ENCODE measurements at regions not wholly inside any gene's neighbourhood (a gene's known extent, or its start where the extent isn't known, plus 50 kb on each side); places are given as distances from the start of the nearest gene placed in this dataset.

DNA sequence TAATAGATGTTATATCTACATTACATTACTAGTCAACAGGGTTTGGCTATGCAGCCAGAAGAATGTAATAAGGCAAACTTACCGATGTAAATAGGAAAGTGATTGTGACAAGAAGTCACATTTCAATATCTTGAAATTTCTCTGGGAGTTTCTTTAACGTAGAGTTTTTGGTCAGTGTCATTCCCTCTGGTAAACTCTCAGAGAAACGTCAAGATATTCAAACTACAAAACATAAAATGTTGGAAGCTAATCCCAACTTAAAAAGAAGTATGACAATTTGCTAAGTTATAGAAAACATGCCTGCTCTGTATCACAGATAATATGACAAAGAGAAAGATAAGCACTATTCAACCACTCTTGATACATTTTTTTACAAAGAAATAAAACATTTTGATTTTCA is 111.2 kb upstream of the PRICKLE2 start:
- DNase-seq (ENCODE audit: low read depth) = no peak
- TF ChIP-seq, protein P1, sequence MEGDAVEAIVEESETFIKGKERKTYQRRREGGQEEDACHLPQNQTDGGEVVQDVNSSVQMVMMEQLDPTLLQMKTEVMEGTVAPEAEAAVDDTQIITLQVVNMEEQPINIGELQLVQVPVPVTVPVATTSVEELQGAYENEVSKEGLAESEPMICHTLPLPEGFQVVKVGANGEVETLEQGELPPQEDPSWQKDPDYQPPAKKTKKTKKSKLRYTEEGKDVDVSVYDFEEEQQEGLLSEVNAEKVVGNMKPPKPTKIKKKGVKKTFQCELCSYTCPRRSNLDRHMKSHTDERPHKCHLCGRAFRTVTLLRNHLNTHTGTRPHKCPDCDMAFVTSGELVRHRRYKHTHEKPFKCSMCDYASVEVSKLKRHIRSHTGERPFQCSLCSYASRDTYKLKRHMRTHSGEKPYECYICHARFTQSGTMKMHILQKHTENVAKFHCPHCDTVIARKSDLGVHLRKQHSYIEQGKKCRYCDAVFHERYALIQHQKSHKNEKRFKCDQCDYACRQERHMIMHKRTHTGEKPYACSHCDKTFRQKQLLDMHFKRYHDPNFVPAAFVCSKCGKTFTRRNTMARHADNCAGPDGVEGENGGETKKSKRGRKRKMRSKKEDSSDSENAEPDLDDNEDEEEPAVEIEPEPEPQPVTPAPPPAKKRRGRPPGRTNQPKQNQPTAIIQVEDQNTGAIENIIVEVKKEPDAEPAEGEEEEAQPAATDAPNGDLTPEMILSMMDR (IDR thresholded peaks at IDR 0.05; ENCODE audit: control insufficient read depth, extremely low read depth, insufficient read depth) = no peak
- no peak overlapping the region for H3K4me3 ChIP-seq (ENCODE audit: low read depth, low read length)

DNA sequence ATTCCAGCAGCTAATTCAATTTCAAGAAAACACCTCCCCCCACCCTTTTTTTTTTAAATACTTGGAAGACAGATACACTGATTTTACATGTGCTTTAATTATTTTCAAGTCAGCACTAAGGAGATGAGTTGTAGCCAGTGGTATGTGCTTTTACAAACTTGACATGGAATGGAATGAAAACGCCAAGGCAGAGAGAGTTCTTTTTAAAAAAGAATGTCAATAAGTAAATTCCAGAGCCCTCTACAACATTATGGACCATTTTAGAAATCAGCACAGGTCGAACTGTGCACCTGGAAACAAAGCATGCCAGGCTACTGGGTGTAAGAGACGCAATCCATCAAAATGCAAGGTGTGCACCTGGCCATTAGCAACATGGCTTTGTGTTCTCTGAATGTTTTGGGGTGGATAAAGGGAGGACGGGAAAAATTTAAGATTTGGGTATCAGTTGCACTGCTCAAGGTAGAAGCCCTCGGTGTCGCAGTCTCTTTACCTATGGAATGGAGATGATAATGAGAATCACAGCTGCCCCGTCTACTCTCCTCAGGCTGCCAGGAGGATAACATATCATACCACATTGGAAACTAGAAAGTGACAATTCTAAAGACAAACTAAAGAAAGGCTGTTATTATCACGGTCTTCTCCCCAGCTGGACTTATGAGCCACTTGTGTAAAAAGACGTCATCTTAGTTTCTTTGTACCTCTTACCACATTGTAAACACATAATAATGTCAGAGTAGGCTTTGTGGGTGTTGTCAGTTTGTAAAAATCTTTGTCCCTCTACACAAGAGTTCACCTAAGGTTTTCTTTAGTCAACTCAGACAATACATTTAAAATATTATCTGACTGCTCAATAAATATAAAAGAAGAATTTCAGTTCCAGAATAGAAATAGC is 107.4 kb upstream of the PRICKLE2 start:
- no peak for DNase-seq (ENCODE audit: low read depth)
- TF ChIP-seq, protein P1 (IDR thresholded peaks at IDR 0.05; ENCODE audit: control insufficient read depth, extremely low read depth, insufficient read depth) = no peak
- H3K4me3 ChIP-seq (ENCODE audit: low read depth, low read length) = no peak overlapping the region

DNA sequence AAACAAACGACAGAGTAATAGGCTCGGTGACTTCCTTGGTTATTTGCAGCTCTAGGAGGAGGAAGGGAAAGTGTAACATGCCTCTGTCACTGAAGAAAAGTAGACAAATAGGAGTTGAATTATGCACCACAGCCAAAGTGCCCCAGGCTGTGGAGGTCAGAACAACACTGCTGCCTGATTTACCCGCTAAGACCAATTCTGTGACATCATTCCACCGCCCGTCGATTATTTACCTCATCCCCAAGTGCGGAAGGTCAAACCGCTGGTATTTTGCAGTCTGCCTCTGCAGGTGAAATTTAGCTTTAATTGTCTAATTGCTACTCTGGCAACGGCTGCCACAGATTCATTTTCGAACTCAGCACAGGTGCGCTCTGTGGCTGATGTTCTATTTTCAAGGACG is 106.3 kb upstream of the PRICKLE2 start:
- no peak overlapping the region for H3K4me3 ChIP-seq (ENCODE audit: low read depth, low read length)
- no peak for DNase-seq (ENCODE audit: low read depth)
- TF ChIP-seq, protein P1 (IDR thresholded peaks at IDR 0.05; ENCODE audit: control insufficient read depth, extremely low read depth, insufficient read depth) = no peak

DNA sequence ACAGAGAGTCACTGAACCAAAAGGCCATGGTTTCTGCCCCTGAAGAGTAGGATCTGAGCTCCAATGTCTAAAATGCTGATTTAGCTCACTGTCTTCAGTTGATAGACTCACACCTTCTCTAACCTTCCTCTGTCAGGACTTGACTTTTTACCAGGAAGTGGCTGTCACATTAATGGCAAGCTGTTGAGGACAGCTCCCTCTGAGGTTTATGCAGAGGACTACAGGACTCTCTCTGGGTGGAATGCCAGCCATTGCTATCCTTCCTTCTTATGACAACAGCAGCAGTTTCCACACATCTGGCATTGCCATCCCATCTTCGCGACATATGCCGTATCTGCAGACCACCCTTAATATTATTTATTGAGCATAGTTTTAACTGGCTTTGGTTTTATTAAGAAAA is 103.8 kb upstream of the PRICKLE2 start:
- TF ChIP-seq, protein P1 (IDR thresholded peaks at IDR 0.05; ENCODE audit: control insufficient read depth, extremely low read depth, insufficient read depth) = no peak
- DNase-seq (ENCODE audit: low read depth) = no peak
- H3K4me3 ChIP-seq (ENCODE audit: low read depth, low read length) = no peak overlapping the region

DNA sequence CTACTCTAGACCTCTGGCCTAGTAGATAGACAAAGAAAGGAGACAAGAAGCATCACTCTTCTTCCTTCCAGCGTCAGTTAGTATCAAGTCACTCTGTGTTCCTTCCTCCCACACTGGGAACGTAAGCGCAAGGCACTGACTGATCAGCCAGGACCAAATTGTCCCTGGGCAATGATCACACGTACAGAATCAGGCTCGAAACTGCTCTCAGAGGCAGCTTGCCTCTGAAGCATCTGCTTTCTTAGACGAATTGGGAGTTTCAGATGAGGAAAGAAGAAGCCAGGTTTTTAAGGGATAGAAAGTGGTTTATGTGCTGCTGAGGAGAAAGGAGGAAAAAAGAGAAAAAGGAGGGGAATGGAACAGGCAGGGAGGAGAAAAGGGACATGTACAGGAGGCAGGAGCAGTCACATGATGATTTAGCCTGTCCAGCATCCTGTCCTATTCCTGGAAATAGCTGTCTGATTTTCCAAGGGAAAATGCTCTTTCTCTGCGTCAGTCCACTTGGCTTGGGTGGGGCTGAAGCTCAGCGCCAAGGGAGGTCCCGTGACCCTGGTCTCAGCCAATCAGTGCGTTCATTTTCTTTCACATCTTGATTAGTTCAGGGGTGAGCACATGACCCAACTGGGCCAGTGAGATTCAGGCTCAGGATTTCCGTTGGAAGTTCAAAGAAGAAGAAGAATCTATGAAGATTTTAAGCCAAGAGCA is 102.0 kb upstream of the PRICKLE2 start:
- TF ChIP-seq, protein P1 (IDR thresholded peaks at IDR 0.05; ENCODE audit: control insufficient read depth, extremely low read depth, insufficient read depth) = no peak
- no peak overlapping the region for H3K4me3 ChIP-seq (ENCODE audit: low read depth, low read length)
- no peak for DNase-seq (ENCODE audit: low read depth)

DNA sequence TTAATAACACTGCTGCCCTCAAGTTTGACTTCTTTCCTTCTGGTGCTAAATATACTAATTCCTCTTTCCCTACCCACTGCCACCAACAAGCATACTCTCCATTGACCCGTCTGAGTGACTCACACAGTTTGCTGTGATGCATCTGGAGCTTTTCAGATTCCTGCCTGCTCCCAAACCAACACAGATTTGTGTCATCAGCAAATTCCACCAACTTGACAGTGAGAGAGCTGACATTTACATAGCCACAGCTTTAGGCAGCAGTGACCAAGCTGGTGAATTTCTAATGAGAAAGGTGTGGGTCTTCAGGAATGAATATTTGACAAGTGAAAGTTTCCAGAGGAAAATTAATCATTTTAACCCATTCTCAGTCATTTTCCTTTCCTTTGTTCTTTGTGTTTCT is 96.5 kb upstream of the PRICKLE2 start:
- no peak for DNase-seq (ENCODE audit: low read depth)

More for the DNA sequence above, 96.5 kb upstream of the PRICKLE2 start:
- no peak overlapping the region for H3K4me3 ChIP-seq (ENCODE audit: low read depth, low read length)
- TF ChIP-seq, protein P1 (IDR thresholded peaks at IDR 0.05; ENCODE audit: control insufficient read depth, extremely low read depth, insufficient read depth) = no peak
